Uterus (tissue), 3 donors: ENCODE measurements at regions not wholly inside any gene's neighbourhood (a gene's known extent, or its start where the extent isn't known, plus 50 kb on each side); places are given as distances from the start of the nearest gene placed in this dataset.

Source experiments
- DNase-seq, 2 donors: peaks; one replicate each; pipeline ENCODE4 v3.0.0-alpha.2; 2019 to 2020
- H3K27ac ChIP-seq, 2 donors: fragments of 200-600 bp; sonication (generic); 1 replicate in 1 of 2; 2 replicates in 1 of 2; pipeline ENCODE4 v1.5.1; 2016 to 2018
- H3K27me3 ChIP-seq, 2 donors: fragments of 200-600 bp; sonication (generic); one replicate each; pipeline ENCODE4 v1.5.1; 2018 to 2019; ENCODE audit warnings: control low read depth in 1 of 2
- H3K36me3 ChIP-seq, 2 donors: fragments of 200-600 bp; sonication (generic); one replicate each; pipeline ENCODE4 v1.5.1; 2019; ENCODE audit warnings: control low read depth in 1 of 2
- H3K4me1 ChIP-seq, 2 donors: fragments of 200-600 bp; sonication (generic); one replicate each; pipeline ENCODE4 v1.5.1; 2018 to 2019; ENCODE audit warnings: control low read depth in 1 of 2
- H3K4me3 ChIP-seq, 2 donors: fragments of 200-600 bp; sonication (generic); 1 replicate in 1 of 2; 2 replicates in 1 of 2; pipeline ENCODE4 v1.5.1; 2018 to 2019; ENCODE audit warnings: mild to moderate bottlenecking in 1 of 2
- H3K9me3 ChIP-seq, 2 donors: fragments of 200-600 bp; sonication (generic); one replicate each; pipeline ENCODE4 v1.5.1; 2019; ENCODE audit warnings: control low read depth in 1 of 2
- CTCF ChIP-seq, 4 experiments: fragments of 200-600 bp in 2 of 4; fragments of 450-650 bp in 2 of 4; sonication (generic) in 2 of 4; IDR thresholded peaks; one replicate each; pipeline ENCODE4 v1.5.1; 2016 to 2019; ENCODE audit warnings: antibody characterized with exemption in 4 of 4, mild to moderate bottlenecking in 2 of 4, moderate library complexity in 1 of 4
- POLR2A ChIP-seq, 2 donors: fragments of 450-650 bp; IDR thresholded peaks; one replicate each; pipeline ENCODE4 v1.6.1; 2016; ENCODE audit warnings: antibody characterized with exemption in 2 of 2, mild to moderate bottlenecking in 1 of 2, moderate library complexity in 1 of 2
- intact Hi-C: fragments of 100-400 bp; cut with DNase I; formaldehyde crosslinking; loops from one replicate; pipeline ENCODE4 v1.15.1; 2023; ENCODE audit warnings: low total_unique reads
- donor health status: DM: yes; HTN: yes; CAD: no.

GRCh38 chr4:14218641-14219040 lies 591.1 kb upstream of the BOD1L1 start:
- Histone ChIP-seq H3K9me3 (no peaks in the 10 kb centered on the region), H3K4me1 (no peaks in the 10 kb centered on the region), H3K27me3 (no peaks in the 10 kb centered on the region), H3K27ac (no peak overlapping the region), H3K4me3 (no peak overlapping the region), H3K36me3 (no peaks in the 10 kb centered on the region)
- no peak for DNase-seq
- intact Hi-C loops = no loop called here
- TF ChIP-seq CTCF (IDR thresholded peaks at IDR 0.05) (no peak), POLR2A (IDR thresholded peaks at IDR 0.05) (no peak)

- H3K4me1 ChIP-seq = no peaks in the 10 kb centered on the region
- H3K27me3 ChIP-seq = no peaks in the 10 kb centered on the region
- H3K36me3 ChIP-seq = no peaks in the 10 kb centered on the region
- H3K27ac ChIP-seq = no peak overlapping the region
- intact Hi-C loops = no loop called here
- DNase-seq = no peak
- TF ChIP-seq CTCF (IDR thresholded peaks at IDR 0.05) (no peak), POLR2A (IDR thresholded peaks at IDR 0.05) (no peak)
- no peaks in the 10 kb centered on the region for H3K9me3 ChIP-seq
- no peak overlapping the region for H3K4me3 ChIP-seq
Observed at GRCh38 chr4:14221176-14221575, 593.7 kb upstream of the BOD1L1 start.

- H3K36me3 ChIP-seq = no peaks in the 10 kb centered on the region
- no peak overlapping the region for H3K4me3 ChIP-seq
- H3K27me3 ChIP-seq = no peaks in the 10 kb centered on the region
- intact Hi-C loops = no loop called here
- H3K9me3 ChIP-seq = no peaks in the 10 kb centered on the region
- H3K27ac ChIP-seq = no peak overlapping the region
- H3K4me1 ChIP-seq = no peaks in the 10 kb centered on the region
- no peak for DNase-seq
- TF ChIP-seq CTCF (IDR thresholded peaks at IDR 0.05) (no peak), POLR2A (IDR thresholded peaks at IDR 0.05) (no peak)
Observed at GRCh38 chr4:14222377-14223029, 595.0 kb upstream of the BOD1L1 start.

GRCh38 chr4:14223461-14223860 lies 595.9 kb upstream of the BOD1L1 start:
- no peak overlapping the region for H3K4me3 ChIP-seq
- intact Hi-C loops = no loop called here
- no peaks in the 10 kb centered on the region for H3K9me3 ChIP-seq
- no peaks in the 10 kb centered on the region for H3K36me3 ChIP-seq
- no peak for TF ChIP-seq CTCF (IDR thresholded peaks at IDR 0.05)
- TF ChIP-seq POLR2A (IDR thresholded peaks at IDR 0.05) = no peak
- DNase-seq = no peak
- H3K27me3 ChIP-seq = no peaks in the 10 kb centered on the region
- H3K27ac ChIP-seq = no peak overlapping the region
- no peaks in the 10 kb centered on the region for H3K4me1 ChIP-seq

- H3K9me3 ChIP-seq = no peaks in the 10 kb centered on the region
- H3K36me3 ChIP-seq = no peaks in the 10 kb centered on the region
- TF ChIP-seq POLR2A (IDR thresholded peaks at IDR 0.05) = no peak
- TF ChIP-seq CTCF (IDR thresholded peaks at IDR 0.05) = no peak
- no peak overlapping the region for H3K4me3 ChIP-seq
- no peaks in the 10 kb centered on the region for H3K27me3 ChIP-seq
- H3K4me1 ChIP-seq = no peaks in the 10 kb centered on the region
- H3K27ac ChIP-seq = no peak overlapping the region
- no peak for DNase-seq
- intact Hi-C loops = no loop called here
Observed at GRCh38 chr4:14225688-14226207, 598.2 kb upstream of the BOD1L1 start.
